ENCODE measurements at regions not wholly inside any gene's neighbourhood (a gene's known extent, or its start where the extent isn't known, plus 50 kb on each side); places are given as distances from the start of the nearest gene placed in this dataset.
A peak's percentile ranks its signal among the peaks of the same experiment; 100 is the strongest.

- H3K9me3 ChIP-seq, result no peaks in the 10 kb centered on the region
- no peaks in the 10 kb centered on the region for H3K4me1 ChIP-seq
- H3K27me3 ChIP-seq, result no peaks in the 10 kb centered on the region
- WGBS, 2 donors, result 54 to 57% methylated on average over 4 of the region's 4 CpGs
- no peak overlapping the region for H3K27ac ChIP-seq
- DNase-seq, result no peak
- no peak for TF ChIP-seq CTCF (IDR thresholded peaks at IDR 0.05)
- no peak for TF ChIP-seq POLR2A (IDR thresholded peaks at IDR 0.05)
- H3K36me3 ChIP-seq (ENCODE audit: low read depth, missing control alignments), result no peaks in the 10 kb centered on the region
- intact Hi-C loops (cut with DNase I; ENCODE audit: low total_unique reads), result no loop called here
- H3K4me3 ChIP-seq, result no peak overlapping the region
Observed at GRCh38 chrY:21081640-21082611, 326.0 kb downstream of the RPS4Y2 start.

- no peaks in the 10 kb centered on the region for H3K27me3 ChIP-seq
- no peaks in the 10 kb centered on the region for H3K9me3 ChIP-seq
- intact Hi-C loops (cut with DNase I; ENCODE audit: low total_unique reads), result no loop called here
- H3K27ac ChIP-seq, result no peak overlapping the region
- no peak overlapping the region for H3K4me3 ChIP-seq
- H3K36me3 ChIP-seq (ENCODE audit: low read depth, missing control alignments), result no peaks in the 10 kb centered on the region
- DNase-seq, result no peak
- TF ChIP-seq CTCF (IDR thresholded peaks at IDR 0.05), result no peak
- no peak for TF ChIP-seq POLR2A (IDR thresholded peaks at IDR 0.05)
- H3K4me1 ChIP-seq, result no peaks in the 10 kb centered on the region
Observed at GRCh38 chrY:21082639-21083038, 326.7 kb downstream of the RPS4Y2 start.

GRCh38 chrY:21091909-21092308 lies 336.0 kb downstream of the RPS4Y2 start:
- intact Hi-C loops (cut with DNase I; ENCODE audit: low total_unique reads), result no loop called here
- TF ChIP-seq POLR2A (IDR thresholded peaks at IDR 0.05) (no peak), CTCF (IDR thresholded peaks at IDR 0.05) (no peak)
- H3K4me1 ChIP-seq, result no peaks in the 10 kb centered on the region

GRCh38 chrY:21102507-21102906 lies 346.6 kb downstream of the RPS4Y2 start:
- no peak overlapping the region for H3K4me3 ChIP-seq
- H3K27ac ChIP-seq, result no peak overlapping the region
- DNase-seq, result peak; percentile 12
- H3K36me3 ChIP-seq (ENCODE audit: low read depth, missing control alignments), result no peaks in the 10 kb centered on the region
- no peaks in the 10 kb centered on the region for H3K9me3 ChIP-seq
- 56 to 63% methylated on average over 2 of the region's 2 CpGs for WGBS, 2 donors
- no peaks in the 10 kb centered on the region for H3K27me3 ChIP-seq
- TF ChIP-seq POLR2A (IDR thresholded peaks at IDR 0.05) (no peak), CTCF (IDR thresholded peaks at IDR 0.05) (no peak)
- intact Hi-C loops (cut with DNase I; ENCODE audit: low total_unique reads), result no loop called here
- H3K4me1 ChIP-seq, result no peaks in the 10 kb centered on the region

More at GRCh38 chrY:21091909-21092308, 336.0 kb downstream of the RPS4Y2 start:
- no peaks in the 10 kb centered on the region for H3K9me3 ChIP-seq
- no peak overlapping the region for H3K27ac ChIP-seq
- H3K36me3 ChIP-seq (ENCODE audit: low read depth, missing control alignments), result no peaks in the 10 kb centered on the region
- no peak overlapping the region for H3K4me3 ChIP-seq
- no peaks in the 10 kb centered on the region for H3K27me3 ChIP-seq
- no peak for DNase-seq

GRCh38 chrY:21103885-21104284 lies 348.0 kb downstream of the RPS4Y2 start:
- WGBS, 2 donors, result 89% methylated on average over 2 of the region's 2 CpGs
- Histone ChIP-seq H3K9me3 (no peaks in the 10 kb centered on the region), H3K27ac (no peak overlapping the region), H3K4me1 (no peaks in the 10 kb centered on the region), H3K4me3 (no peak overlapping the region), H3K36me3 (ENCODE audit: low read depth, missing control alignments) (no peaks in the 10 kb centered on the region), H3K27me3 (no peaks in the 10 kb centered on the region)
- intact Hi-C loops (cut with DNase I; ENCODE audit: low total_unique reads), result no loop called here
- TF ChIP-seq POLR2A (IDR thresholded peaks at IDR 0.05), result no peak
- no peak for TF ChIP-seq CTCF (IDR thresholded peaks at IDR 0.05)
- DNase-seq, result no peak
